ENCODE measurements at regions not wholly inside any gene's neighbourhood (a gene's known extent, or its start where the extent isn't known, plus 50 kb on each side); places are given as distances from the start of the nearest gene placed in this dataset.

- no peak for DNase-seq
- no peaks in the 10 kb centered on the region for H3K36me3 ChIP-seq
- intact Hi-C loops (cut with DNase I; ENCODE audit: low total_unique reads): no loop called here
- no peak for TF ChIP-seq CTCF (IDR thresholded peaks at IDR 0.05)
- no peak for TF ChIP-seq POLR2A (IDR thresholded peaks at IDR 0.05)
- no peaks in the 10 kb centered on the region for H3K27me3 ChIP-seq
- H3K4me3 ChIP-seq: no peak overlapping the region
- no peaks in the 10 kb centered on the region for H3K4me1 ChIP-seq
- peaks cover 0 to 6% of the 10 kb centered on the region in 2 donors for H3K9me3 ChIP-seq
- no peak overlapping the region for H3K27ac ChIP-seq
These were observed 247.2 kb upstream of the LRRN1 start for GRCh38 chr3:3551981-3552380.

GRCh38 chr3:3545360-3545759, 253.9 kb upstream of the LRRN1 start:
- no peaks in the 10 kb centered on the region for H3K36me3 ChIP-seq
- TF ChIP-seq POLR2A (IDR thresholded peaks at IDR 0.05) (no peak), CTCF (IDR thresholded peaks at IDR 0.05) (no peak)
- DNase-seq: no peak
- H3K4me3 ChIP-seq: no peak overlapping the region
- no peaks in the 10 kb centered on the region for H3K9me3 ChIP-seq
- H3K27me3 ChIP-seq: no peaks in the 10 kb centered on the region
- no peak overlapping the region for H3K27ac ChIP-seq
- intact Hi-C loops (cut with DNase I; ENCODE audit: low total_unique reads): no loop called here
- H3K4me1 ChIP-seq: no peaks in the 10 kb centered on the region

- H3K9me3 ChIP-seq: no peaks in the 10 kb centered on the region
- H3K27me3 ChIP-seq: no peaks in the 10 kb centered on the region
- intact Hi-C loops (cut with DNase I; ENCODE audit: low total_unique reads): no loop called here
- H3K36me3 ChIP-seq: no peaks in the 10 kb centered on the region
- H3K4me3 ChIP-seq: no peak overlapping the region
- TF ChIP-seq CTCF (IDR thresholded peaks at IDR 0.05): no peak
- no peak for TF ChIP-seq POLR2A (IDR thresholded peaks at IDR 0.05)
- no peak for DNase-seq
- H3K4me1 ChIP-seq: no peaks in the 10 kb centered on the region
- H3K27ac ChIP-seq: no peak overlapping the region
These were observed 260.8 kb upstream of the LRRN1 start for GRCh38 chr3:3538451-3538850.

GRCh38 chr3:3532508-3532907, 266.7 kb upstream of the LRRN1 start:
- H3K36me3 ChIP-seq: no peaks in the 10 kb centered on the region
- TF ChIP-seq POLR2A (IDR thresholded peaks at IDR 0.05): no peak
- no peak for TF ChIP-seq CTCF (IDR thresholded peaks at IDR 0.05)
- H3K27me3 ChIP-seq: no peaks in the 10 kb centered on the region
- H3K9me3 ChIP-seq: no peaks in the 10 kb centered on the region
- no peak overlapping the region for H3K27ac ChIP-seq
- no peak overlapping the region for H3K4me3 ChIP-seq
- intact Hi-C loops (cut with DNase I; ENCODE audit: low total_unique reads): no loop called here
- H3K4me1 ChIP-seq: no peaks in the 10 kb centered on the region
- no peak for DNase-seq

GRCh38 chr3:3531476-3531875, 267.8 kb upstream of the LRRN1 start:
- Histone ChIP-seq H3K36me3 (no peaks in the 10 kb centered on the region), H3K27ac (no peak overlapping the region), H3K9me3 (no peaks in the 10 kb centered on the region), H3K4me1 (no peaks in the 10 kb centered on the region), H3K27me3 (no peaks in the 10 kb centered on the region), H3K4me3 (no peak overlapping the region)
- DNase-seq: no peak
- TF ChIP-seq CTCF (IDR thresholded peaks at IDR 0.05) (no peak), POLR2A (IDR thresholded peaks at IDR 0.05) (no peak)
- intact Hi-C loops (cut with DNase I; ENCODE audit: low total_unique reads): no loop called here

Data from uterus (tissue), 3 donors.